ENCODE measurements at regions not wholly inside any gene's neighbourhood (a gene's known extent, or its start where the extent isn't known, plus 50 kb on each side); places are given as distances from the start of the nearest gene placed in this dataset.

DNA sequence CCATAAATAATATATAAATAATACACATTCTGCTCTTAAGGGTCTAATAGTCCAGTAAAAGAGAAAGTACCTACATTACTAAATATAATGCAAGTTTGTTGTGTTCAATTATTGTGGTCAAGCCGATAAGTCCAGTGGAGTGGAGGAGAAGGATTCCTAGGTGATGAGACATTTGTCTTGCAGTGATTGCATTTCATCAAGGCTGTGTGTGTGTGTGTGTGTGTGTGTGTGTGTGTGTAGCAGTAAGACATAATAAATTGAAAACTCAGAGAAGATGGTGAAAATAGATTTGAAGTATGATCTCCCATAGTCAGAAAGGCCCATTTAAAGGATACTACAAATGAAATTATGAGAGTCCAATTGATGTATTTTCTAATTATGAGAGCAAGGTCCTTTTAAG is 192.5 kb upstream of the SEMA3C start:
- TF ChIP-seq SIN3A (IDR thresholded peaks at IDR 0.05; ENCODE audit: borderline replicate concordance, insufficient read depth, low read length) (no peak), POLR2AphosphoS5 (IDR thresholded peaks at IDR 0.05; ENCODE audit: low read depth, low read length) (no peak), TAF1 (IDR thresholded peaks at IDR 0.05; ENCODE audit: borderline replicate concordance, insufficient read depth, low read length) (no peak), REST (IDR thresholded peaks at IDR 0.05; ENCODE audit: insufficient read depth in 1 of 2, low read depth in 2 of 2, low read length in 2 of 2) (no peak), FOXP2 (optimal IDR thresholded peaks at IDR 0.05; ENCODE audit: borderline replicate concordance, extremely low read depth, extremely low read length, insufficient read depth) (no peak)

Data from PFSK-1 (cell line).